HUDEP-2 (cell line): ENCODE measurements at regions not wholly inside any gene's neighbourhood (a gene's known extent, or its start where the extent isn't known, plus 50 kb on each side); places are given as distances from the start of the nearest gene placed in this dataset.
"Not testable (repeated sequence)": the region's sequence is repeated elsewhere in the genome, so short reads cannot be mapped to it uniquely, and the experiment has no call there.

ENCODE experiments used
- DNase-seq, 76 experiments: peaks; one replicate each; lab custom pipeline; 2025; ENCODE audit not compliant: unreplicated experiment in 76 of 76; lab: John Stamatoyannopoulos, UW

DNA sequence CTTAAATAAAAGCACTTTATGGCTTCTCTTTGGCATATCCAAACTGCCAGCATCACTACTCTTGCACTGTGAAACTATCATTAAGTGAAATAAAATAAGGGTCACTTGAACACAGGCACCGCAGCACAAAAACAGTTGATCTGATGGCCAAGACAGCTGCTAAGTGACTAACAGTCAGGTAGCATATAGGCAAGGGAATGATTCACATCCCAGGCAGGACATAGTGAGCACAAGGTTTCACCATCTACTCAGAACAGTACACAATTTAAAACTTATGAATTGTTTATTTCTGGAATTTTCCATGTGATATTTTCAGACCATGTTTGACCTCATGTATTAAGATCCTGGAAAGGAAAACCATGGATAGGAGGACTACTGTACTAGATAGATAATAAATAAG, 214.2 kb downstream of the MREG start:
- no peak for DNase-seq

DNA sequence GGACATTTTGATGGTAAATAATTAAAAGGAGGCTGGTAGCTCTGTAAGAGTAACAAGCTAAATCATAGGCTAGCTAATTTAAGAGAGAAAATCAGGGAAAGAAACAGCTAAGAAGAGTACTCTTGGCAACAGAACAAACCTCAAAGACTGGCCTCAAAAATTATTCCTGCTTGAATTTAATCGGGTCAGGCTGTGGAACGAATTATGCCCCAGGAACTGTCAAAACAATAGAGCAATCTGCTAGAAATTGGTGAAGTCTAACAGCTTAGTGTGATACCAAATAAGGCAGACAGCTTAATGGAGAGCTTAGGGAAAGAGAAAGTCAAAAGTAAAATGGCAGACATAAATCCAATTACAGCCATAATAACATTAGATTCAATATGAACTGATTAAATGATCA, 215.7 kb downstream of the MREG start:
- DNase-seq, result no peak

DNA sequence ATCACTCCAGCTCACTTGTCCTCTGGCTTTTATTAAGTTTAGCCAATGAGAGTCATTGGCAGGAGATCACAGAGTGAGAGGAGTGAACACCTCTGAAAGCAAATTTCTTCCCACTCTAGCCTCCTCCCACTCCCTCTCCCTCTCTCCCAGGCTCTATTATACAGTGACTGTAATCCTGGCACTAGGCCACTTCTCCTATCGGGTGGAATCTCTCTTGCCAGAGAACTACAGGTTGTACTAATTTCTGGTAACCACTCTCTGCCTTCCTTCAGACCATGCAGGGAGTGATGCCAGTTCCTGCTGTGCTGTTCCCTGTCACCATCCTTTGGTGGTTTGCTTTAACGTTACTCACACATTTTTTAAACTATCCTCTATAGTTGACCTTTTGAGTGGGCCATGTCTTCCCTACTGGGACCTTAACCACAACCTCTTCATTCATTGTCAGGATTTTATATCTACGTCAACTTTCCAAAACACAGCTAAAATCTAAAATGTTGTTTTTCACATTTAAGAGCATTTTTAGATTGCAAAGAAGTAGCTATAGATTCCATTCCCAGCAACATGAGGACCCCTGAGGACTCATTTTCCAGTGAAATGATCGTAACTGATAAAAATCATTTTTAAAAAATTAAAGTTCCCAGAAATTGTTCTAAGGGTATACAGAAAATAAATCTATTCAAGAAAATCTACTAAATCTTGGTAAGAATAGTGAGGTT, 217.1 kb downstream of the MREG start:
- peak in 1 of 76 experiments; percentile 5 for DNase-seq

DNA sequence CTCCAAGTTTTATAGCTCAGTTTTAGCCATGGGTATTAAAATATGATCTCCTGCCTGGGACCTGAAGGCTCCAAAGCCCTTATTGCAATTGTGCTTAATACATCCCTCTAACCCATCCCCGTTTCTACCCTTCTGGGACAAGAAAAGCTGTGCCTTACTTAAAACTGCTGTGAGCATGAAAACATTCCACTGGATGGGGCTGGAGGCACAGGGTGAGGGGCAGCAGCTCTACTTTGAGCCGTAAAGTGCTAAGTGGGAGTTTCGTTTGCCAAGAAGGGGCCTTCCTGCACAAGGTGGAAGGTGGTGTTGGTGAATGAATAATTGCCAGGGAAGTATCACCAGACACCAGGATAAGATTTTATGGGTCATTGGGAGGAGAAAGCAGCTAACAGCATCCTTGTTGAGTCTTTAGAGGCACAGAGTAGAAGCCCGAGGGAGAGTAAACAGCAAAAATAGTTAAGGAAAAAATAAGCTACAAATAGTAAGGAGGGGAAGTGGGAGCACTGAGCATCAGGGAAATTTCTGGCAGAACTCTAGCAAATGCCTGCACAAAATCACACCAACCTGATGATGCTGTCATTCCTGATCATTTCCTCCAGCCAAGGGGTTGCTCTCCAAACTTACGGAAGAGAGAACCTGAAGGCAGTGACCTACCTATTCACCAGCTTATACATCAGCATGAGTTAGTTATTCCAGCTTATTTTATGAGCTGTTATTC, 218.4 kb downstream of the MREG start:
- no peak for DNase-seq

GRCh38 chr2:215793747-215794595, 219.4 kb downstream of the MREG start:
- DNase-seq, result peak in 52 of 76 experiments; percentile 4 to 87 (median 53)

DNA sequence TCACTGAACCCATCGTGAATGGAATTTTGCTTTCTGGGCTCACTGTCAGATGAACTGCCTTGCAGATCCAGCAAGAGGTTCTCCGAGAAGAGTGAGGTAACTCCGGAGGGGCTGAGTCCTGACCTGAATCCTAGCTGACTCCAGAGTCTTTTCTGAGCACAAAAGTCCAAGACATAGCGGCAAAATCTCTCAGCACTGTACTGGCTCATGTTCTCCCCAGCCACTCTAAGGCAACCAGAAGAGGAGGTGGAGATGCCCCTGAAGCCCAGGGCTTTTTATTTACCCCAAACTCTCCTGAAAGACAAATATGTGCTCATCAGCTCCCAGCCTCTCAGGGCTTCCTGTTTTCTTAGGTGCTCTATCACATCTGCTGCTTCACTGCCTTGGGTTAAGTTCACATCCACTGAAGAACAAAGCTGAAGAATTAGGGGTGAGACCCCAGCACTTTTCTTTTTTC, 221.8 kb downstream of the MREG start:
- no peak for DNase-seq

DNA sequence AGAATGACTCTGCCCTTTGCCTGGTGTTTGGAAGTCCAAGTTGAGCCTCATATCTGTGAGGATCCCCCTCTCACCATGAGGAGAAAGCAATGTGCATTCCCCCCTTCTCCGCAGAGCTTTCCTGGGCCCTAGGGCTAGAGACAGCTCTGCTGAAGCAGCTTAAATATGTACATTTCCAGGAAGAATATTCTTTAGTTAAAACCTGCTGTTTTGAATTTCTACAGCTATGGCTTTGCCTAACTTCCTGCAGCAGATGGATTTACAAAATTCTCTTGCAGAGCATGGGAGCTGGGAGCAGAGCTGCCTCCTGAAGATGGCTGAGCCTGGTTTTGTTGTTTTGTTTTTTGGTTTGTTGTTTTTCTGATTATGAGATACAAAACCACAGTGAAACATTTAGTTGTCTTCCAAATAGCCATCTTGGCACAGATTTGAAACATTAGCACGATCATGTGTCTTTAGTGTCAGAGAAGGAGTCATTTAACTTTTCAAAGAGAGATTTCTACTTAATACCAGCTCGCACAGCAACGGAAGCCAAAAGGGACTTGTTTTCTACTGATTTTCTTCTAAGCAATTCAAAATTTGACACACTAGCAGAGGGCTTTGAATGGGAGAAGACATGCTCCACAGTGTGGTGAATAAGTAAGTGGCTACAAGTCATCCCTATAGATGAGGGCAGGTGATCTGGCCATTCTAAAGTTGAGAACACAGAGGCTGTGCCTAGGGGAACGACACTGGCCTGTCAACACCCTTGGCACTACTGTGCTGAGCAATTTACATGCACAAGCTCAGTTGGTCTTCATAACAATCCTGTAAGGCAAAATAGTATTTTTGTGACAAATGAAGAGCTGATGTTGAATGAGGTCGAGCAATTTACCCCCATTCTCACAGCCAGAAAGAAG, 222.6 kb downstream of the MREG start:
- no peak for DNase-seq

DNA sequence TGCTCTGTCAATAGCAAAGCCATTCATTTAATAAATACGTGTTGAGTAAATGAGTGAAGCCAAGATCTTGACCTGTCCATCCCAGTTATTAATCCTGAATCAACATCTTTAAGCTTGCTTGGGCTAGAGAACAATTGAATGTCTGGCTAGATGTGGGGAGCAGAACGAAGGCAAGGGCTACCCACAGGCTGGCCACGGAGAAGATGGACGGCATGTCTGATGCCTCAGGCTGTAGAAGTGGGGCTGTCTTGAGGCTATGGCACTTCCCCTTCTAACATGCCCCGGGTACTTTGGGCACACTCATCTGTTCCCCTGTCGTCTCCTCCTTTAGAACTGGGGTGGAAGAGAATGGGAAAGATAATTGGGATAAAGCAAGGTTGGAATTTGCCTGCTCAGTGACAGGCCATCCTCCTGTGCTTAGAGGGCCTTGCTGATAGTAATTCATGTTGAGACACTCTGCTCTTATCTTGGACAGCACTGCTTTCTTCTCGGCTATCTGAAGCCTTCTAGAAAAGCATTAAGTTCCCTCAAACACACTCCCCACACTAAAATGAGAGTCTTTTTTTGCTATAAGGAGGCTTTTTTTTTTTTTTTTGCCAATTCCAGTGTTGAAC, 225.7 kb downstream of the MREG start:
- peak in 1 of 76 experiments; percentile 10 for DNase-seq

GRCh38 chr2:215787025-215787424, 226.3 kb downstream of the MREG start:
- no peak for DNase-seq

DNA sequence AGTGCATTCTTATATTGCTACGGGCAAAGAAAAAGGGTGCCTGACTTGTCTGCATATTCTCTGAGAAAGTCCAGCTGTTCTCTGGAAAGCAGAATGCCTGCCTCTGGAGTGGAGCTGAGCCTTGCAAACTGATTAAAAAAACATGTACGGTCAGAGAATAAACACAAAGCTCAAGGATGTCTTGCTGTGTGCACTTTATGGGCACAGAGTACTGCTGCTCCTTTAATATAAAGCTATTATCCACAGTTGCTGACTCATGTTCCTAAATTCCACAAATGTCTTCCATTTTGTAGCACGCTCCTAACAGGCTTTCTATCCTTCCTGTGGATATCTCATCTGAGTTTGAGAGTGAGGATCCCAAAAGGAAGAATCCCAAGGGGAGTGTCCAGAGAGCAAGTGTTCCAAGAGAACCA, 229.0 kb downstream of the MREG start:
- DNase-seq, result no peak

DNA sequence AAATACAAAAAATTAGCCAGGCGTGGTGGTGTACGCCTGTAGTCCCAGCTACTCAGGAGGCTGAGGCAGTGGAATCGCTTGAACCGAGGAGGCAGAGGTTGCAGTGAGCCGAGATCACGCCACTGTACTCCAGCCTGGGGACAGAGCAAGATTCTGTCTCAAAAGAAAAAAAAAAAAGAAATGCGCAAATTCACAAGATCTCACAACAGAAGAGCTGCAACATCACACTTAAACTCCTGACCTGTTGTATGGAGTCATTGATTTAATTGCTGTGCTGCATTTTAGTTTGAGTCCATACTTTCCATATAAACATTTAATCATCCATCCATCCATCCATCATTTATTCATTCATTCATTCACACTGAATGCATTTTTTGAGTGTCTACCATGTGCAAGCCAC, 229.7 kb downstream of the MREG start:
- not testable (repeated sequence) for DNase-seq

- DNase-seq, result no peak
Observed at GRCh38 chr2:215782965-215783364, 230.4 kb downstream of the MREG start.

DNA sequence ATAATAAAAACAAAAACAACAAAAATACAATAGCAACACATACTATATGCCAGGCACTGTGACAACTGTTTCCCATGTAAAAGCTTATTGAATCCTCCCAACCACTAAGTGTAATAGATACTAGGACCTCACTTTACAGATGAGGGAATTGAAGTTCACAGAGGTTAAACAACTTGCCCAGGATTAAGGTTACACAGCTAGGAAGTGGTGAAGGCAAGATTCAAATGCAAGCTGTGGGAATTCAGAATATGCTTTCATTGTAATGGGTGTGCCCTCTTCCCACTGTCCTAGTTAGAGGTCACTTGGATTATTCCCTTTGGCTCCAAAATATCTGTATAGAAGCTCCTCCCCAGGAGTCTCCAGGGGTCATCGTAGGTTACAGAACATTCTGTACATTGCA, 231.1 kb downstream of the MREG start:
- no peak for DNase-seq

GRCh38 chr2:215780907-215781685, 232.3 kb downstream of the MREG start:
- DNase-seq, result no peak

DNA sequence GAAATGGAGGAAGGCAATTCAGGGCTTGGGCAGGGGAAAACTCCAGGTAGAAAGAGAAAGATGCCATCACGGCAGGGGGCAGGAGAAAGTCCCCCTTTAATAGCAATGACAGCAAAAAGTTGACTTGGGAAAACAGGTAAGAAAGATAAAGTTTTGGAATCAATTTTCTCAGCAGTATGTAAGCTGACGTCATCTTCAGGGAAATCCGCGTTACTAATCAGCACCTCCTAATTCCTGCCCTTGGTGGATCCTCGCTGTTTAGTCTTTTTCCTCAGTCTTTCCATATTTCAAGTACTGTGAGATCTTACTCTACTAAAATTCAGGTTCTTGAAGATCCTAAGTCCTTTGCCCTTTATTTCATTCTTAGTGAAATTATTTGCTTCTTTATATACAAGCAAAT, 233.0 kb downstream of the MREG start:
- no peak for DNase-seq

DNA sequence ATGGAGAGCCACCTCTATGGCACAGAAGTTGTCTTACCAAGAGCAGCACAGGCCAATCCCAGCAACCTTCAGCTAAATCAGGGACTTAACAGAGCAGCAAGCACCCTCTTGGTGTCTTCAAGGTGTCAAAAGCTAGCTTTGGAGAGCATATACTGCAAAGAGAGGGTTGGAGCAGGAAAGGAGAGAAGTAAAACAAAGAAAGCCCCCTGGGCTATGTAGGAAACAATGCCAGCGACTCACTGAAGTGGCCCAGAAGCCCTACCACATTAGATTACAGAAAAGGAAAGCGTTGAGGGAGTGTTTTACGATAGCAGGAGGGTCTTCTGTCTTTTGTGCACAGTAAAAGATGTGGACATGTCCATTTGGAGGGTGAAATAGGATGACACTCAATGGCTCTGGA, 233.4 kb downstream of the MREG start:
- no peak for DNase-seq

DNA sequence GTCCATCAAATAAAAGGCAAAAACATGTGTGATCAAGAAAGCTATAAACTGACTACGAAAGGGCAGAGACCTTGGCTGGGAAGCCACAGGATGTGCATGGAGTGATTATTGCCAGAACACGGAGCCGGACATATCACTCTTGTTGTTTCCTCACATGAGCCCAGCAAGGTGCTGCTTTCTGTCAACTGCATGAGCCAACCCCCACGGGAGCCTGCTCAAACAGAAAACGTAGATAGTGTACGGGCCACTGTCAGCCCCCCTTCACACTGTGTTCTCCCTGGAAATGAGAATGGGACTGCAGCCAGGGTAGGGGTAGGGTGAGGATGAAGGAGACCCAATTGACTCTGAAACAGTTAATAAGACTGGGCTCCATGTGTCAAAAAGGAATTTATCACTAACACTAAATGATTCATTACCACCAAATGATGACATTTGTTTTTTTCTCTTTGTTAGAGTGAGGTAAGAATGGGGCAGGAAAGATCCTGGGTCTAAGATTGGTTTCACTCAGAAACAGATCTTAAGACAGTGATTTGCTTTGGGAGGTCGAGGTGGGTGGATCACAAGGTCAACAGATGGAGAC, 235.8 kb downstream of the MREG start:
- DNase-seq, result no peak

GRCh38 chr2:215775106-215775505, 238.2 kb downstream of the MREG start:
- no peak for DNase-seq

DNA sequence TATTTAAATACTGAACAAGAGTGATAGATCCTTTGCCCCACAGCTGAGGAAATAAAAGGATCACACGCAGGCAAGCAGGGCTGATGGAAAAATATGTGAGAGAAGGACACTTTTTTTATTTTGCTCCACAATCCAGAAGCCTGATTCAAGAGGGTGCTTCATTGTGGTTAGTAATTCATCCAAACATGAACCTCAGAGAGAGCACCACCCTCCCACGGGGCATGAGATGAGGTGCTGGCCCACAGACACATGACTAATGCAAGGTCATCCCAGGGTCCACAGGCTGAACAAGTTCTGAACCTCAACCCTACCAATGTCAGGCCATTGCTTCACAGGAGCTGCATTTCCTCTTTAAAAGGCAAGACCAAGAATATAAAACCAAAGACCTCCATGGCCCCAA, 239.6 kb downstream of the MREG start:
- DNase-seq, result no peak
